ENCODE measurements at regions not wholly inside any gene's neighbourhood (a gene's known extent, or its start where the extent isn't known, plus 50 kb on each side); places are given as distances from the start of the nearest gene placed in this dataset.
"Not testable (repeated sequence)": the region's sequence is repeated elsewhere in the genome, so short reads cannot be mapped to it uniquely, and the experiment has no call there.

- ATAC-seq (no peak), DNase-seq (no peak)
- H3K36me3 Mint-ChIP-seq (ENCODE audit: low read depth) = no peaks in the 10 kb centered on the region
- ChIA-PET POLR2A (no interaction called here), CTCF (interaction anchor here (0.9 kb wide), 1 partner anchor 10 kb away, joined by 3 read pairs; no protein-coding TSS in a partner anchor)
- H3K4me1 Mint-ChIP-seq (ENCODE audit: low read depth) = no peaks in the 10 kb centered on the region
- H3K9me3 Mint-ChIP-seq (ENCODE audit: insufficient read depth) = no peaks in the 10 kb centered on the region
- H3K27me3 Mint-ChIP-seq (ENCODE audit: low read depth) = peaks cover 5% of the 10 kb centered on the region
- no peak overlapping the region for H3K4me3 Mint-ChIP-seq
- H3K27ac Mint-ChIP-seq = no peak overlapping the region
These were observed 225.7 kb downstream of the MEX3B start for GRCh38 chr15:81819924-81820635.

GRCh38 chr15:81814882-81815455 lies 230.8 kb downstream of the MEX3B start:
- H3K27ac Mint-ChIP-seq = no peak overlapping the region
- peaks cover 8% of the 10 kb centered on the region for H3K27me3 Mint-ChIP-seq (ENCODE audit: low read depth)
- H3K36me3 Mint-ChIP-seq (ENCODE audit: low read depth) = no peaks in the 10 kb centered on the region
- no peak for DNase-seq
- CTCF ChIA-PET = no interaction called here
- POLR2A ChIA-PET = no interaction called here
- no peak overlapping the region for H3K4me3 Mint-ChIP-seq
- no peaks in the 10 kb centered on the region for H3K4me1 Mint-ChIP-seq (ENCODE audit: low read depth)
- no peaks in the 10 kb centered on the region for H3K9me3 Mint-ChIP-seq (ENCODE audit: insufficient read depth)
- ATAC-seq = no peak

GRCh38 chr15:81813215-81813614 lies 232.6 kb downstream of the MEX3B start:
- ChIA-PET CTCF (no interaction called here), POLR2A (no interaction called here)
- no peaks in the 10 kb centered on the region for H3K9me3 Mint-ChIP-seq (ENCODE audit: insufficient read depth)
- no peaks in the 10 kb centered on the region for H3K4me1 Mint-ChIP-seq (ENCODE audit: low read depth)
- ATAC-seq (no peak), DNase-seq (no peak)
- no peaks in the 10 kb centered on the region for H3K36me3 Mint-ChIP-seq (ENCODE audit: low read depth)
- peaks cover 8% of the 10 kb centered on the region for H3K27me3 Mint-ChIP-seq (ENCODE audit: low read depth)
- H3K4me3 Mint-ChIP-seq = no peak overlapping the region
- no peak overlapping the region for H3K27ac Mint-ChIP-seq

GRCh38 chr15:81812456-81812855 lies 233.4 kb downstream of the MEX3B start:
- H3K27me3 Mint-ChIP-seq (ENCODE audit: low read depth) = peaks cover 6% of the 10 kb centered on the region
- POLR2A ChIA-PET = no interaction called here
- CTCF ChIA-PET = no interaction called here
- DNase-seq (no peak), ATAC-seq (no peak)
- no peaks in the 10 kb centered on the region for H3K4me1 Mint-ChIP-seq (ENCODE audit: low read depth)
- H3K9me3 Mint-ChIP-seq (ENCODE audit: insufficient read depth) = no peaks in the 10 kb centered on the region
- H3K27ac Mint-ChIP-seq = no peak overlapping the region
- H3K36me3 Mint-ChIP-seq (ENCODE audit: low read depth) = no peaks in the 10 kb centered on the region
- H3K4me3 Mint-ChIP-seq = no peak overlapping the region

GRCh38 chr15:81811736-81812135 lies 234.1 kb downstream of the MEX3B start:
- Mint-ChIP-seq H3K36me3 (ENCODE audit: low read depth) (no peaks in the 10 kb centered on the region), H3K4me3 (no peak overlapping the region), H3K27ac (no peak overlapping the region), H3K27me3 (ENCODE audit: low read depth) (peaks cover 3% of the 10 kb centered on the region), H3K4me1 (ENCODE audit: low read depth) (no peaks in the 10 kb centered on the region), H3K9me3 (ENCODE audit: insufficient read depth) (no peaks in the 10 kb centered on the region)
- DNase-seq (no peak), ATAC-seq (no peak)
- ChIA-PET POLR2A (no interaction called here), CTCF (no interaction called here)

GRCh38 chr15:81809543-81809942 lies 236.3 kb downstream of the MEX3B start:
- no peaks in the 10 kb centered on the region for H3K36me3 Mint-ChIP-seq (ENCODE audit: low read depth)
- no peaks in the 10 kb centered on the region for H3K9me3 Mint-ChIP-seq (ENCODE audit: insufficient read depth)
- ATAC-seq (no peak), DNase-seq (no peak)
- ChIA-PET CTCF (interaction anchor here (1.3 kb wide), 1 partner anchor 10 kb away, joined by 3 read pairs; no protein-coding TSS in a partner anchor), POLR2A (no interaction called here)
- no peak overlapping the region for H3K4me3 Mint-ChIP-seq
- no peak overlapping the region for H3K27ac Mint-ChIP-seq
- H3K4me1 Mint-ChIP-seq (ENCODE audit: low read depth) = no peaks in the 10 kb centered on the region
- H3K27me3 Mint-ChIP-seq (ENCODE audit: low read depth) = no peaks in the 10 kb centered on the region

- no peak for DNase-seq
- ChIA-PET CTCF (no interaction called here), POLR2A (no interaction called here)
- H3K4me3 Mint-ChIP-seq = no peak overlapping the region
- H3K9me3 Mint-ChIP-seq (ENCODE audit: insufficient read depth) = no peaks in the 10 kb centered on the region
- H3K27ac Mint-ChIP-seq = no peak overlapping the region
- H3K36me3 Mint-ChIP-seq (ENCODE audit: low read depth) = no peaks in the 10 kb centered on the region
- H3K27me3 Mint-ChIP-seq (ENCODE audit: low read depth) = no peaks in the 10 kb centered on the region
- no peak for ATAC-seq
- no peaks in the 10 kb centered on the region for H3K4me1 Mint-ChIP-seq (ENCODE audit: low read depth)
These were observed 238.0 kb downstream of the MEX3B start for GRCh38 chr15:81807806-81808205.

GRCh38 chr15:81807186-81807585 lies 238.6 kb downstream of the MEX3B start:
- no peaks in the 10 kb centered on the region for H3K36me3 Mint-ChIP-seq (ENCODE audit: low read depth)
- H3K27ac Mint-ChIP-seq = no peak overlapping the region
- ATAC-seq (no peak), DNase-seq (no peak)
- H3K4me1 Mint-ChIP-seq (ENCODE audit: low read depth) = no peaks in the 10 kb centered on the region
- no peaks in the 10 kb centered on the region for H3K9me3 Mint-ChIP-seq (ENCODE audit: insufficient read depth)
- no peak overlapping the region for H3K4me3 Mint-ChIP-seq
- CTCF ChIA-PET = no interaction called here
- POLR2A ChIA-PET = no interaction called here
- H3K27me3 Mint-ChIP-seq (ENCODE audit: low read depth) = no peaks in the 10 kb centered on the region

- ATAC-seq (no peak), DNase-seq (no peak)
- H3K9me3 Mint-ChIP-seq (ENCODE audit: insufficient read depth) = no peaks in the 10 kb centered on the region
- H3K4me3 Mint-ChIP-seq = no peak overlapping the region
- CTCF ChIA-PET = no interaction called here
- no peaks in the 10 kb centered on the region for H3K27me3 Mint-ChIP-seq (ENCODE audit: low read depth)
- H3K27ac Mint-ChIP-seq = no peak overlapping the region
- H3K4me1 Mint-ChIP-seq (ENCODE audit: low read depth) = no peaks in the 10 kb centered on the region
- POLR2A ChIA-PET = no interaction called here
- no peaks in the 10 kb centered on the region for H3K36me3 Mint-ChIP-seq (ENCODE audit: low read depth)
These were observed 249.9 kb downstream of the MEX3B start for GRCh38 chr15:81795899-81796298.

GRCh38 chr15:81792646-81793045 lies 253.2 kb downstream of the MEX3B start:
- Mint-ChIP-seq H3K27me3 (ENCODE audit: low read depth) (no peaks in the 10 kb centered on the region), H3K27ac (no peak overlapping the region), H3K9me3 (ENCODE audit: insufficient read depth) (no peaks in the 10 kb centered on the region), H3K4me3 (no peak overlapping the region), H3K4me1 (ENCODE audit: low read depth) (no peaks in the 10 kb centered on the region), H3K36me3 (ENCODE audit: low read depth) (no peaks in the 10 kb centered on the region)
- ChIA-PET POLR2A (no interaction called here), CTCF (interaction anchor here (0.6 kb wide), 1 partner anchor 604 kb away, joined by 3 read pairs; no protein-coding TSS in a partner anchor)
- DNase-seq = no peak
- ATAC-seq = no peak

GRCh38 chr15:81791322-81791721 lies 254.5 kb downstream of the MEX3B start:
- ATAC-seq; DNase-seq; H3K4me1 Mint-ChIP-seq (ENCODE audit: low read depth); H3K4me3 Mint-ChIP-seq; H3K27me3 Mint-ChIP-seq (ENCODE audit: low read depth); CTCF ChIA-PET; H3K36me3 Mint-ChIP-seq (ENCODE audit: low read depth); H3K9me3 Mint-ChIP-seq (ENCODE audit: insufficient read depth); H3K27ac Mint-ChIP-seq; POLR2A ChIA-PET: not testable (repeated sequence)

- Mint-ChIP-seq H3K4me1 (ENCODE audit: low read depth) (no peaks in the 10 kb centered on the region), H3K9me3 (ENCODE audit: insufficient read depth) (no peaks in the 10 kb centered on the region), H3K27ac (no peak overlapping the region), H3K4me3 (no peak overlapping the region), H3K27me3 (ENCODE audit: low read depth) (no peaks in the 10 kb centered on the region), H3K36me3 (ENCODE audit: low read depth) (no peaks in the 10 kb centered on the region)
- no peak for ATAC-seq
- ChIA-PET CTCF (no interaction called here), POLR2A (no interaction called here)
- DNase-seq = no peak
These were observed 256.4 kb downstream of the MEX3B start for GRCh38 chr15:81789403-81789802.

GRCh38 chr15:81786776-81787175 lies 259.0 kb downstream of the MEX3B start:
- ChIA-PET POLR2A (no interaction called here), CTCF (no interaction called here)
- no peaks in the 10 kb centered on the region for H3K36me3 Mint-ChIP-seq (ENCODE audit: low read depth)

More at GRCh38 chr15:81786776-81787175, 259.0 kb downstream of the MEX3B start:
- no peak overlapping the region for H3K4me3 Mint-ChIP-seq
- no peaks in the 10 kb centered on the region for H3K9me3 Mint-ChIP-seq (ENCODE audit: insufficient read depth)
- ATAC-seq (no peak), DNase-seq (no peak)
- H3K4me1 Mint-ChIP-seq (ENCODE audit: low read depth) = no peaks in the 10 kb centered on the region
- no peak overlapping the region for H3K27ac Mint-ChIP-seq
- no peaks in the 10 kb centered on the region for H3K27me3 Mint-ChIP-seq (ENCODE audit: low read depth)

Data from activated CD8-positive, alpha-beta T cell treated with anti-CD3 and anti-CD28 coated beads, Interleukin-2, amount 10 ng/mL, durations not matched to agents 7 days and 5 days (primary cell).